ENCODE measurements at regions not wholly inside any gene's neighbourhood (a gene's known extent, or its start where the extent isn't known, plus 50 kb on each side); places are given as distances from the start of the nearest gene placed in this dataset.
A peak's percentile ranks its signal among the peaks of the same experiment; 100 is the strongest.
"Not testable (repeated sequence)": the region's sequence is repeated elsewhere in the genome, so short reads cannot be mapped to it uniquely, and the experiment has no call there.

- Histone ChIP-seq H3K9me3 (no peaks in the 10 kb centered on the region), H3K36me3 (no peaks in the 10 kb centered on the region), H3K4me3 (no peak overlapping the region), H3K4me1 (no peaks in the 10 kb centered on the region), H3K27ac (no peak overlapping the region), H3K27me3 (no peaks in the 10 kb centered on the region)
- no peak for ATAC-seq
- no peak for DNase-seq
- intact Hi-C loops (cut with DNase I) = no loop called here
- TF ChIP-seq CTCF (IDR thresholded peaks at IDR 0.05) = no peak
Measured at GRCh38 chr2:9722451-9722850, 91.7 kb upstream of the YWHAQ start.

DNA sequence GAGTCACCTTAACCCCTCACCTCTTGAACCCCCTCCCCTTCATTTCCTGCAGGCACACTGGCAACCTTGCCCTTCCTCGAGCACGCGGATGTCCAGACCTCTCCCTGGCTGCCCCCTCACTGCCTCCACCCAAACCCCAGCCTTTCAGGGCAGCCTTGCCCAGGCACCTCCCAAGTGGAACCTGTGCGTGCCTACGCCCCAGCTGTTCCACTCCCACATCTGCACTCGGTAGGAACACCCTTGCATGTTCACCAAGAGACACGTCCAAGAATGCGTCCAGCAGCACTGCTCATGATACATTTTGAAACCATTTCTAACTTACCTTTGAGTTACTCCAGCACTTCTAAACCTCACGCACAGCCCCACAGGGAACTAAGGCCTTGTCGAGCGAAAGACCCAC is 93.8 kb upstream of the YWHAQ start:
- H3K4me3 ChIP-seq = no peak overlapping the region
- intact Hi-C loops (cut with DNase I) = no loop called here
- ATAC-seq = no peak
- no peaks in the 10 kb centered on the region for H3K4me1 ChIP-seq
- no peaks in the 10 kb centered on the region for H3K9me3 ChIP-seq
- H3K27me3 ChIP-seq = no peaks in the 10 kb centered on the region
- no peak for DNase-seq
- H3K27ac ChIP-seq = no peak overlapping the region
- TF ChIP-seq CTCF (IDR thresholded peaks at IDR 0.05) = no peak
- H3K36me3 ChIP-seq = no peaks in the 10 kb centered on the region

GRCh38 chr2:9725106-9725505 is 94.3 kb upstream of the YWHAQ start:
- Histone ChIP-seq H3K9me3 (no peaks in the 10 kb centered on the region), H3K4me1 (no peaks in the 10 kb centered on the region), H3K27ac (no peak overlapping the region), H3K4me3 (no peak overlapping the region), H3K27me3 (no peaks in the 10 kb centered on the region), H3K36me3 (no peaks in the 10 kb centered on the region)
- ATAC-seq (no peak), DNase-seq (peak; percentile 23)
- no peak for TF ChIP-seq CTCF (IDR thresholded peaks at IDR 0.05)
- intact Hi-C loops (cut with DNase I) = no loop called here

- H3K27ac ChIP-seq; H3K9me3 ChIP-seq; H3K4me3 ChIP-seq; ATAC-seq; H3K4me1 ChIP-seq; H3K36me3 ChIP-seq; H3K27me3 ChIP-seq; DNase-seq; intact Hi-C loops (cut with DNase I): not testable (repeated sequence)
Measured at GRCh38 chr2:9726016-9726415, 95.2 kb upstream of the YWHAQ start.

GRCh38 chr2:9730523-9730922 is 99.7 kb upstream of the YWHAQ start:
- H3K27ac ChIP-seq; H3K4me1 ChIP-seq; intact Hi-C loops (cut with DNase I); ATAC-seq; H3K27me3 ChIP-seq; H3K9me3 ChIP-seq; H3K4me3 ChIP-seq; DNase-seq; H3K36me3 ChIP-seq: not testable (repeated sequence)

GRCh38 chr2:9732824-9733223 is 102.0 kb upstream of the YWHAQ start:
- Histone ChIP-seq H3K4me3 (no peak overlapping the region), H3K27me3 (no peaks in the 10 kb centered on the region), H3K4me1 (no peaks in the 10 kb centered on the region), H3K9me3 (peaks cover 4% of the 10 kb centered on the region), H3K27ac (no peak overlapping the region), H3K36me3 (no peaks in the 10 kb centered on the region)
- TF ChIP-seq CTCF (IDR thresholded peaks at IDR 0.05) = no peak
- no peak for DNase-seq
- intact Hi-C loops (cut with DNase I) = no loop called here
- no peak for ATAC-seq

- ATAC-seq = no peak
- H3K27me3 ChIP-seq = no peaks in the 10 kb centered on the region
- H3K9me3 ChIP-seq = peaks cover 4% of the 10 kb centered on the region
- intact Hi-C loops (cut with DNase I) = no loop called here
- no peaks in the 10 kb centered on the region for H3K36me3 ChIP-seq
- H3K4me1 ChIP-seq = peaks cover 8% of the 10 kb centered on the region
- no peak for DNase-seq
- no peak overlapping the region for H3K27ac ChIP-seq
- TF ChIP-seq CTCF (IDR thresholded peaks at IDR 0.05) = no peak
- no peak overlapping the region for H3K4me3 ChIP-seq
Measured at GRCh38 chr2:9734308-9734707, 103.5 kb upstream of the YWHAQ start.

Data from upper lobe of right lung (tissue), 1 donor.